ENCODE measurements at regions not wholly inside any gene's neighbourhood (a gene's known extent, or its start where the extent isn't known, plus 50 kb on each side); places are given as distances from the start of the nearest gene placed in this dataset.

- TF ChIP-seq CTCF (IDR thresholded peaks at IDR 0.05), result no peak
- TF ChIP-seq POLR2A (IDR thresholded peaks at IDR 0.05), result no peak
- TF ChIP-seq EP300 (IDR thresholded peaks at IDR 0.05), result no peak
Observed at GRCh38 chr5:23316060-23316591, 191.3 kb upstream of the PRDM9 start.

All from ovary (tissue), 3 donors.